Adrenal gland (tissue), 5 donors: ENCODE measurements at regions not wholly inside any gene's neighbourhood (a gene's known extent, or its start where the extent isn't known, plus 50 kb on each side); places are given as distances from the start of the nearest gene placed in this dataset.

Experiments used
- POLR2A ChIP-seq, 2 donors: fragments of 450-650 bp; IDR thresholded peaks; one replicate each; pipeline ENCODE4 v1.6.1; 2017; ENCODE audit warnings: antibody characterized with exemption in 2 of 2, mild to moderate bottlenecking in 2 of 2, moderate library complexity in 1 of 2
- TF ChIP-seq, protein P1 (sequence below), 6 experiments: fragments of 450-650 bp in 4 of 6; fragments of 200-600 bp in 2 of 6; sonication (generic) in 1 of 6; IDR thresholded peaks; 1 replicate in 5 of 6; 2 replicates in 1 of 6; pipeline versions ENCODE4 v1.5.1 to v1.8.0; 2016 to 2021; ENCODE audit warnings: antibody characterized with exemption in 6 of 6, mild to moderate bottlenecking in 2 of 6, moderate library complexity in 1 of 6
- donor health status: DM: no; HTN: no; CAD: no.

DNA sequence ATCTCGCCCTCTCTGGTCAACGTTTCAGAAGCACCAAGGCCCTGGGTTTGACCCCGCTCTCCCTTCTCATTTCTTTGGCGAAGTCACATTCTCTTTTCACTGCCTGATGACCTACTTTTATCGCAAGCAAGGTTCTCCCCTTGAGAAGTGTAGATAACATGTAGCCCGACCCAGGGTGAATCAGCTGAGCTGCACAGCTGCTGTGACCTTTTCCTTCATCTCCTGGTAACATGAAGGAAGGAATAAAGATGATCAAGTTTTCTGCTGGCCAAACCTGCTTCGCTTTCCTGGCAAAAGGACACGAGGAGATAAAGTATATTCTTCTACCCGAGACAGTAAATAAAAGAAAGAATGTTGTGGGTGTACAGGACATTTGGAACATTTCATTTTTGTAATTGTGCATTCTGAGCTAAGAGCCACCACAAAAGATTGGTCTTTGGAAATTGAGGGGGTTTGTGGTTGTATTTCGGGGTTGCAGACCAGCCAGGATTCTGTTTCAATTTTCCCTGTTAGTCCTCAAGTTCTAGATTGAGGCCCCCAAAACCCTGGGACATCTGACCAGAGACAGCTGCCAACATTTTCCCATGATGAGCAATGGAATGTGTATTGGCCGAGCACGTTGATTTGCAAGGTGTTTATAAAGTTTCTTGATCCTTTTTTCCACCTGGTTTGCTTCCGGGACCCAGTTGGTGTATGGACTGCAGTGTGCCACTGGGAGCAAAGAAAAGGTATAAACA, 155.1 kb upstream of the ZNF462 start:
- TF ChIP-seq POLR2A (IDR thresholded peaks at IDR 0.05) = no peak
- TF ChIP-seq, protein P1, sequence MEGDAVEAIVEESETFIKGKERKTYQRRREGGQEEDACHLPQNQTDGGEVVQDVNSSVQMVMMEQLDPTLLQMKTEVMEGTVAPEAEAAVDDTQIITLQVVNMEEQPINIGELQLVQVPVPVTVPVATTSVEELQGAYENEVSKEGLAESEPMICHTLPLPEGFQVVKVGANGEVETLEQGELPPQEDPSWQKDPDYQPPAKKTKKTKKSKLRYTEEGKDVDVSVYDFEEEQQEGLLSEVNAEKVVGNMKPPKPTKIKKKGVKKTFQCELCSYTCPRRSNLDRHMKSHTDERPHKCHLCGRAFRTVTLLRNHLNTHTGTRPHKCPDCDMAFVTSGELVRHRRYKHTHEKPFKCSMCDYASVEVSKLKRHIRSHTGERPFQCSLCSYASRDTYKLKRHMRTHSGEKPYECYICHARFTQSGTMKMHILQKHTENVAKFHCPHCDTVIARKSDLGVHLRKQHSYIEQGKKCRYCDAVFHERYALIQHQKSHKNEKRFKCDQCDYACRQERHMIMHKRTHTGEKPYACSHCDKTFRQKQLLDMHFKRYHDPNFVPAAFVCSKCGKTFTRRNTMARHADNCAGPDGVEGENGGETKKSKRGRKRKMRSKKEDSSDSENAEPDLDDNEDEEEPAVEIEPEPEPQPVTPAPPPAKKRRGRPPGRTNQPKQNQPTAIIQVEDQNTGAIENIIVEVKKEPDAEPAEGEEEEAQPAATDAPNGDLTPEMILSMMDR (IDR thresholded peaks at IDR 0.05) = no peak
